ENCODE measurements at regions not wholly inside any gene's neighbourhood (a gene's known extent, or its start where the extent isn't known, plus 50 kb on each side); places are given as distances from the start of the nearest gene placed in this dataset.

GRCh38 chr18:29018976-29019375, 842.0 kb upstream of the CDH2 start:
- H3K4me3 ChIP-seq (ENCODE audit: low read depth in 1 of 2, low read length in 2 of 2): no peak overlapping the region
- no peaks in the 10 kb centered on the region for H3K27me3 ChIP-seq (ENCODE audit: low read depth, low read length)
- no peaks in the 10 kb centered on the region for H3K4me1 ChIP-seq (ENCODE audit: control insufficient read depth in 1 of 2, insufficient read depth in 2 of 2, low read length in 2 of 2)
- H3K36me3 ChIP-seq (ENCODE audit: control insufficient read depth in 1 of 2, insufficient read depth in 2 of 2, low read length in 2 of 2): no peaks in the 10 kb centered on the region
- no peaks in the 10 kb centered on the region for H3K9me3 ChIP-seq (ENCODE audit: control insufficient read depth in 1 of 2, low read length in 2 of 2)
- no peak overlapping the region for H3K27ac ChIP-seq (ENCODE audit: low read length)

DNA sequence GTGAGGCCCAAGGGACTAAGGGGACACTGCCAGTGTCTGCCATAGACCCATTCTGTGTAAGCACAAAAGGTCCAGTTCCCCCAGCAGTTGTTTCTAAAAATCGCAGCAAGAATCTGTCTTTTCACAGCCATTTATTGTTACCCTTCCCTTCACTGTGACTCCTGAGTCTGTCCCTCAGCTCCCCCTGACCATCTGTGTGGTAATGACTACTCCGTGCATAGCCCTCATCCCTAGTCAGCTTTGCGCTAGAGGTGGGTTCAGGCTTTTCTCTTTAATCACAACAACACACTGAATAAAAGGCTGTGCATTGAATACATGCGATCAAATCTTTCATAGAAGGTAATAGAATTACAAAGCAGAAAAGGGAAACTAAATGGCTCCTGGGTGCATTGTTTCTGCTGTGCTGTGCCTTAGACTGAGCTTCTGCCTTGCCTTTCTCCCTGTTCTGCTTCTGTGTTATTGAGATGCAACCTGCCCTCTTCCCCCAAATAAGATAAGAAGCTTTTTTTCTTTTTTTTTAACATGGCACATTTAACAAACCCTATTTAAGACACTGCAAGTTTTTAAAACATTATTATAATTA, 836.0 kb upstream of the CDH2 start:
- H3K36me3 ChIP-seq (ENCODE audit: control insufficient read depth in 1 of 2, insufficient read depth in 2 of 2, low read length in 2 of 2): no peaks in the 10 kb centered on the region
- H3K4me3 ChIP-seq (ENCODE audit: low read depth in 1 of 2, low read length in 2 of 2): no peak overlapping the region
- no peaks in the 10 kb centered on the region for H3K4me1 ChIP-seq (ENCODE audit: control insufficient read depth in 1 of 2, insufficient read depth in 2 of 2, low read length in 2 of 2)
- no peak overlapping the region for H3K27ac ChIP-seq (ENCODE audit: low read length)
- H3K9me3 ChIP-seq (ENCODE audit: control insufficient read depth in 1 of 2, low read length in 2 of 2): no peaks in the 10 kb centered on the region
- H3K27me3 ChIP-seq (ENCODE audit: low read depth, low read length): no peaks in the 10 kb centered on the region

DNA sequence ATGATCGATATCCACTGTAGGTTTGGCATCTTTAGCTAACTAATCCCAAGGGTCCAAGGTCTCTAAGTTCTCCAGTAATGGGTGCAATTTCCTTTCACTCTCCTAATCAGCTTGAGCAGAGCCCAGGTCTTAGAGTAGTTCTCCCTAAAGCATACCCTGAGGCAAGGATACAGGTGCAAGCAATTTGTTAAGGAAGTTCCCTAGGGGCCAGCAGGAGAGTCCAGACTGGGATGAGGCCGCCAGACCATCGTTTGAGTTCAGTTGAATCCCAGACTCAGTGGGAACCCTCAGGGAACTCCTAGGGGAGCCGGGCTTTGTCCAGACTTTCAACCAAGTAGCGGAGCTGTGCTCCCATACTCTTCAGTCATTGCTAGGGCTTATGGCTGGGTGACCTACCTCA, 835.4 kb upstream of the CDH2 start:
- Histone ChIP-seq H3K9me3 (ENCODE audit: control insufficient read depth in 1 of 2, low read length in 2 of 2) (no peaks in the 10 kb centered on the region), H3K27ac (ENCODE audit: low read length) (no peak overlapping the region), H3K36me3 (ENCODE audit: control insufficient read depth in 1 of 2, insufficient read depth in 2 of 2, low read length in 2 of 2) (no peaks in the 10 kb centered on the region), H3K4me1 (ENCODE audit: control insufficient read depth in 1 of 2, insufficient read depth in 2 of 2, low read length in 2 of 2) (no peaks in the 10 kb centered on the region), H3K4me3 (ENCODE audit: low read depth in 1 of 2, low read length in 2 of 2) (no peak overlapping the region), H3K27me3 (ENCODE audit: low read depth, low read length) (no peaks in the 10 kb centered on the region)

DNA sequence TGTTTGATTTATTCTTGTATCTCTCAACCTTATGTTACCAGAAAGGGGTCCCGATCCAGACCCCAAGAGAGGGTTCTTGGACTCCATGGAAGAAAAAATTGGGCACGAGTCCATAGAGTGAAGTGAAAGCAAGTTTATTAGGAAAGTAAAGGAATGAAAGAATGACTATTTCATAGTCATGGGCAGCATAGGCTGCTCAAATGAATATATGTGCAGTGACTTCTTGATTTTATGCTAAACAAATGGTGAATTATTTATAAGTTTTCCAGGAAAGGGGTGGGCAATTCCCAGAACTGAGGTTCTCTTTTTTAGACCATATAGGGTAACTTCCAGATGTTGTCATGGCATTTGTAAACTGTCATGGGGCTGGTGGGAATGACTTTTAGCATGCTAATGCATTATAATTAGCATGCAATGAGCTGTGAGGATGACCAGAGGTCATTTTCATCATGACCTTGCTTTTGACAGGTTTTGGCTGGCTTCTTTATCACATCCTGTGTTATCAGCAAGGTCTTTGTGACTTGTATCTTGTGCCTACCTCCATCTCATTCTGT, 832.4 kb upstream of the CDH2 start:
- Histone ChIP-seq H3K36me3 (ENCODE audit: control insufficient read depth in 1 of 2, insufficient read depth in 2 of 2, low read length in 2 of 2) (no peaks in the 10 kb centered on the region), H3K4me1 (ENCODE audit: control insufficient read depth in 1 of 2, insufficient read depth in 2 of 2, low read length in 2 of 2) (no peaks in the 10 kb centered on the region), H3K27me3 (ENCODE audit: low read depth, low read length) (no peaks in the 10 kb centered on the region), H3K9me3 (ENCODE audit: control insufficient read depth in 1 of 2, low read length in 2 of 2) (no peaks in the 10 kb centered on the region), H3K27ac (ENCODE audit: low read length) (no peak overlapping the region), H3K4me3 (ENCODE audit: low read depth in 1 of 2, low read length in 2 of 2) (no peak overlapping the region)

DNA sequence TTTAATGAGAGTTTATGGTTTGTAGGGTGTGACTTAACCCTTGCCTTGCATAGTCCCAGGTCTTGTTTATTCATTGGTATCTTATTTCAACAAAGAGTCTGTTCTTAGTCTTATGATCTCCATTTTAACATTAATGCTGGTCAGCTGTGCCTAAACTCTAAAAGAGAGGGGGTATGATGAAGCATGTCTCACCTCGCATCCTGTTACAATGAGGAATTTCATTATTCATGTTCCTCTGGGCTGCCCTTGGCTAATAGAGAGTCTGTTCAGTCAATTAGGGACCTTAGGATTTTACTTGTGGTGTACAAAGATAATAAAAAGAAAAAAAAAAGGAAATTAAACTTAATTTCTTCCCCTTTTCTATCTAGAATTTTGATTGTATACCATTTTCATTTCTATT, 831.9 kb upstream of the CDH2 start:
- Histone ChIP-seq H3K9me3 (ENCODE audit: control insufficient read depth in 1 of 2, low read length in 2 of 2) (no peaks in the 10 kb centered on the region), H3K4me3 (ENCODE audit: low read depth in 1 of 2, low read length in 2 of 2) (no peak overlapping the region), H3K4me1 (ENCODE audit: control insufficient read depth in 1 of 2, insufficient read depth in 2 of 2, low read length in 2 of 2) (no peaks in the 10 kb centered on the region), H3K27me3 (ENCODE audit: low read depth, low read length) (no peaks in the 10 kb centered on the region), H3K27ac (ENCODE audit: low read length) (no peak overlapping the region), H3K36me3 (ENCODE audit: control insufficient read depth in 1 of 2, insufficient read depth in 2 of 2, low read length in 2 of 2) (no peaks in the 10 kb centered on the region)

DNA sequence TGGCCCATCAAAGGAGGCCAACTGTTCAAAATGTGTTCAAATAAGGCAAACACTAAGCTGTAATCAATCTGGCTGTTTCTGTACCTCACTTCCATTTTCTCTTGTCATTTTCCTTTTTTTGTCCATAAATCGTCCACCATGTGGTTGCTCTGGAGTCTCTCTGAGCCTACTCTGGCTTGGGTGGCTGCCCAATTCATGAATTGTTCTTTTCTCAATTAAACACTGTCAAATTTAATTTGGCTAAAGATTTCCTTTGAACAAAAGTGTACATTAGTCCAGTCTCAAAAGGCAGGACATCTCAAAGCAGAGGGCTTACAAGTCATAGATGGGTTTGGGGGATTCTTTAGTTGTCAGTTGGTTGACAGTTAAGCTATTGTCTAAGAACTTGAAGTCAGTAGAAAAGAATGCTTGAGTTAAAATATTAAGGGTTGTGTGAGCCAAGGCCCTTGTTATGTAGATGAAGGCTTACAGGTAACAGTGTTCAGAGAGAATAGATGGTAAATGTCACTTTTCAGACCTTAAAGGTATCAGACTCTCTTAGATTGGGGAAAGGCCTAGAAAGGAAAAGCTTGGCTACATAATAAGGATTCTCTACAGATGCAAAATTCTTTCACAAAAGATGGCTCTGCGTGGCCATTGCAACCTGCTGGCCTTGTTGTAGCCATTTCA, 831.2 kb upstream of the CDH2 start:
- Histone ChIP-seq H3K4me1 (ENCODE audit: control insufficient read depth in 1 of 2, insufficient read depth in 2 of 2, low read length in 2 of 2) (no peaks in the 10 kb centered on the region), H3K4me3 (ENCODE audit: low read depth in 1 of 2, low read length in 2 of 2) (no peak overlapping the region)

GRCh38 chr18:29004921-29005320, 828.0 kb upstream of the CDH2 start:
- no peak overlapping the region for H3K4me3 ChIP-seq (ENCODE audit: low read depth in 1 of 2, low read length in 2 of 2)

More for the DNA sequence above, 831.2 kb upstream of the CDH2 start:
- Histone ChIP-seq H3K36me3 (ENCODE audit: control insufficient read depth in 1 of 2, insufficient read depth in 2 of 2, low read length in 2 of 2) (no peaks in the 10 kb centered on the region), H3K9me3 (ENCODE audit: control insufficient read depth in 1 of 2, low read length in 2 of 2) (no peaks in the 10 kb centered on the region), H3K27ac (ENCODE audit: low read length) (no peak overlapping the region), H3K27me3 (ENCODE audit: low read depth, low read length) (no peaks in the 10 kb centered on the region)

DNA sequence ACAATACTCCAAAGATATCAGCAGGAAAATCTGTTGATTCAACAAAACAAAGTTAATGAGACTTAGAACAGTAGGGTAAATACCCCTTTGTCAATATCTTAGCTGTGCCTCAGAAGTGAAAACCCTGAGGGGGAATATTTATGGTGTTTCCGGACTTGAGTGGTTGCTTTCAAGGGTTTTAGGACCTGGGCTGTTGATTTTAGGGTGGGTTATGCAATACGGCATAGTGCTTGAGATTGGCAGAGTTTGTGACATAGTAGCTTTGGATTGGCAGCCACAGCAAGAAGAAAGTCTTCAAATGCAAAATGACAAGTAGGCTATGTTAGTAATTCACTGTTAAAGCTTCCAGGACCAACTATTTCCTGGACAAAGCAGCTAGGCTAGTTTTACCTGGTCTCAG, 826.3 kb upstream of the CDH2 start:
- Histone ChIP-seq H3K4me3 (ENCODE audit: low read depth in 1 of 2, low read length in 2 of 2) (no peak overlapping the region), H3K27me3 (ENCODE audit: low read depth, low read length) (no peaks in the 10 kb centered on the region), H3K27ac (ENCODE audit: low read length) (no peak overlapping the region), H3K9me3 (ENCODE audit: control insufficient read depth in 1 of 2, low read length in 2 of 2) (no peaks in the 10 kb centered on the region), H3K36me3 (ENCODE audit: control insufficient read depth in 1 of 2, insufficient read depth in 2 of 2, low read length in 2 of 2) (no peaks in the 10 kb centered on the region), H3K4me1 (ENCODE audit: control insufficient read depth in 1 of 2, insufficient read depth in 2 of 2, low read length in 2 of 2) (no peaks in the 10 kb centered on the region)

More at GRCh38 chr18:29004921-29005320, 828.0 kb upstream of the CDH2 start:
- H3K27ac ChIP-seq (ENCODE audit: low read length): no peak overlapping the region
- no peaks in the 10 kb centered on the region for H3K9me3 ChIP-seq (ENCODE audit: control insufficient read depth in 1 of 2, low read length in 2 of 2)
- H3K36me3 ChIP-seq (ENCODE audit: control insufficient read depth in 1 of 2, insufficient read depth in 2 of 2, low read length in 2 of 2): no peaks in the 10 kb centered on the region
- H3K4me1 ChIP-seq (ENCODE audit: control insufficient read depth in 1 of 2, insufficient read depth in 2 of 2, low read length in 2 of 2): no peaks in the 10 kb centered on the region
- H3K27me3 ChIP-seq (ENCODE audit: low read depth, low read length): no peaks in the 10 kb centered on the region

DNA sequence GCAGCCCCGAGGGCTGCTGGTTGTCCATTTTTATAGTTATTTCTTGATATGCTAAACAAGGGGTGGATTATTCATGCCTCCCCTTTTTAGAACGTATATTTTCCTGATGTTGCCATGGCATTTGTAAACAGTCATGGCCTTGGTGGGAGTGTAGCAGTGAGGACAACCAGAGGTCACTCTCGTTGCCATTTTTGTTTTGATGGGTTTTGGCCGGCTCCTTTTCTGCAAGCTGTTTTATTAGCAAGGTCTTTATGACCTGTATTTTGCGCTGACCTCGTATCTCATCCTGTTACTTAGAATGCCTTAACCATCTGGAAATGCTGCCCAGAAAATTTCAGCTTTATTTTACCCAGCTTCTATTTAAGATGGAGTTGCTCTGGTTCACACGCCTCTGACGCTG, 825.8 kb upstream of the CDH2 start:
- no peaks in the 10 kb centered on the region for H3K9me3 ChIP-seq (ENCODE audit: control insufficient read depth in 1 of 2, low read length in 2 of 2)
- no peak overlapping the region for H3K27ac ChIP-seq (ENCODE audit: low read length)
- H3K27me3 ChIP-seq (ENCODE audit: low read depth, low read length): no peaks in the 10 kb centered on the region
- no peaks in the 10 kb centered on the region for H3K36me3 ChIP-seq (ENCODE audit: control insufficient read depth in 1 of 2, insufficient read depth in 2 of 2, low read length in 2 of 2)
- no peaks in the 10 kb centered on the region for H3K4me1 ChIP-seq (ENCODE audit: control insufficient read depth in 1 of 2, insufficient read depth in 2 of 2, low read length in 2 of 2)
- H3K4me3 ChIP-seq (ENCODE audit: low read depth in 1 of 2, low read length in 2 of 2): no peak overlapping the region

- H3K27me3 ChIP-seq (ENCODE audit: low read depth, low read length): no peaks in the 10 kb centered on the region
- no peaks in the 10 kb centered on the region for H3K4me1 ChIP-seq (ENCODE audit: control insufficient read depth in 1 of 2, insufficient read depth in 2 of 2, low read length in 2 of 2)
- H3K9me3 ChIP-seq (ENCODE audit: control insufficient read depth in 1 of 2, low read length in 2 of 2): no peaks in the 10 kb centered on the region
- H3K27ac ChIP-seq (ENCODE audit: low read length): no peak overlapping the region
- H3K4me3 ChIP-seq (ENCODE audit: low read depth in 1 of 2, low read length in 2 of 2): no peak overlapping the region
- no peaks in the 10 kb centered on the region for H3K36me3 ChIP-seq (ENCODE audit: control insufficient read depth in 1 of 2, insufficient read depth in 2 of 2, low read length in 2 of 2)
Measured at GRCh38 chr18:28999726-29000125, 822.8 kb upstream of the CDH2 start.

GRCh38 chr18:28995319-28995718, 818.4 kb upstream of the CDH2 start:
- H3K27me3 ChIP-seq (ENCODE audit: low read depth, low read length): no peaks in the 10 kb centered on the region
- no peaks in the 10 kb centered on the region for H3K36me3 ChIP-seq (ENCODE audit: control insufficient read depth in 1 of 2, insufficient read depth in 2 of 2, low read length in 2 of 2)
- H3K4me1 ChIP-seq (ENCODE audit: control insufficient read depth in 1 of 2, insufficient read depth in 2 of 2, low read length in 2 of 2): no peaks in the 10 kb centered on the region
- no peak overlapping the region for H3K27ac ChIP-seq (ENCODE audit: low read length)
- no peak overlapping the region for H3K4me3 ChIP-seq (ENCODE audit: low read depth in 1 of 2, low read length in 2 of 2)
- H3K9me3 ChIP-seq (ENCODE audit: control insufficient read depth in 1 of 2, low read length in 2 of 2): no peaks in the 10 kb centered on the region

- no peaks in the 10 kb centered on the region for H3K27me3 ChIP-seq (ENCODE audit: low read depth, low read length)
- no peaks in the 10 kb centered on the region for H3K9me3 ChIP-seq (ENCODE audit: control insufficient read depth in 1 of 2, low read length in 2 of 2)
- H3K36me3 ChIP-seq (ENCODE audit: control insufficient read depth in 1 of 2, insufficient read depth in 2 of 2, low read length in 2 of 2): no peaks in the 10 kb centered on the region
- no peaks in the 10 kb centered on the region for H3K4me1 ChIP-seq (ENCODE audit: control insufficient read depth in 1 of 2, insufficient read depth in 2 of 2, low read length in 2 of 2)
- no peak overlapping the region for H3K4me3 ChIP-seq (ENCODE audit: low read depth in 1 of 2, low read length in 2 of 2)
- H3K27ac ChIP-seq (ENCODE audit: low read length): no peak overlapping the region
Measured at GRCh38 chr18:28984731-28985130, 807.8 kb upstream of the CDH2 start.

Data from muscle layer of duodenum (tissue), 2 donors.